ENCODE measurements at regions not wholly inside any gene's neighbourhood (a gene's known extent, or its start where the extent isn't known, plus 50 kb on each side); places are given as distances from the start of the nearest gene placed in this dataset.
"Not testable (repeated sequence)": the region's sequence is repeated elsewhere in the genome, so short reads cannot be mapped to it uniquely, and the experiment has no call there.

DNA sequence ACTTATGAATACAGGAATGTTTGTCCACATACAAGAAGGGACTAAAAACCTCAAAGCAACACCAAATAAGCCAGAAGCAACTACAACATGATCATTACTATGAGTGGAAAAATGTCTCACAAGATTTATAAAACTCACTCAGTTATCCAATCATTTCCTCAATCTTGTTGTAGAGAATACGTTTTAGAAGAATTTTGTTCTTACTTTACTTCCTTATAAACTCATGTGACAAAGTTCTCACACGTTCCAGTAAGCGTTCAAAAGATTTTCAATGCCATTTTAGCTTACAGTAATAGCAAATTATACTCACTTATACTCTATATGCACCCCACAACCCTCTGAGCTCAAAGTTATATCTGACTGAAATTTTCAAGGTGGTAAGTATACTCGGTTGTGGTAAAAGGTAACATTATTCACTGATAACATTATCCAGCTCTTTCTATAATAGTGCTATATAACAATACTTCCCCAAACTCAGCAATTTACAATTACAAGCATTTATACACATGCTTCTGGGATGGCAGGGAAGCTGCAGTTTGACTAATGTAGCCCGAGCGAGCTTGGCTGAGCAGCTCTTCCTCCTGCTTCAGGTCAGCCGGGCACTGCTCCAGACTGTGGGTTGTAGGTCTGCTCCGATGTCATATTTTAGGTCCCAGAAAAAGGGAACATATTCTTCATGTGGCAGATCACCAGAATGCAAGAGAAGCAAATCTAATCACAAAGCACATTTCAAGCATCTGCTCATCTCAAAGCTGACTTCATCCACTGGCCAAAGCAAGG is 226.3 kb downstream of the RCHY1 start:
- no peak for DNase-seq

- no peak for DNase-seq
Observed at GRCh38 chr4:75285837-75286236, 228.4 kb downstream of the RCHY1 start.

GRCh38 chr4:75284831-75285230 is 229.4 kb downstream of the RCHY1 start:
- no peak for DNase-seq

GRCh38 chr4:75280461-75280860 is 233.7 kb downstream of the RCHY1 start:
- DNase-seq, result not testable (repeated sequence)

DNA sequence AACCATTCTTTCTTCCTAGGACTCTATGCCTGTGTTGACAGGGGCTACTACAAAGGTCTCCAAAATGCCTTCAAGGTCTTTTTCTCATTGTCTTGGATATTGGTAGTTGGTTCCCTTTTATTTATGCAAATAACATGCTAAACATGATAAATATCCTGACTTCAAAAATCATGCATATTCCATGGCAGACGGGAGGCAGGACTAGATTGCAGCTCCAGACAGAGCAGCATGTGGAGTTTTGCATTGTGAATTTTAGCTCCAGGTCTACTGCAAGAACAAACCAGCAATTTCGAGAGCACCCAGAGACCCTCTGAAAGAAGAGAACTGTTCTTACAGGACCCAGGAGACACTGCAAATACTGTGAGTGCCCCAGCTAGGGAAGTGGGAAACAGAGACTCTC is 254.9 kb downstream of the RCHY1 start:
- no peak for DNase-seq

DNA sequence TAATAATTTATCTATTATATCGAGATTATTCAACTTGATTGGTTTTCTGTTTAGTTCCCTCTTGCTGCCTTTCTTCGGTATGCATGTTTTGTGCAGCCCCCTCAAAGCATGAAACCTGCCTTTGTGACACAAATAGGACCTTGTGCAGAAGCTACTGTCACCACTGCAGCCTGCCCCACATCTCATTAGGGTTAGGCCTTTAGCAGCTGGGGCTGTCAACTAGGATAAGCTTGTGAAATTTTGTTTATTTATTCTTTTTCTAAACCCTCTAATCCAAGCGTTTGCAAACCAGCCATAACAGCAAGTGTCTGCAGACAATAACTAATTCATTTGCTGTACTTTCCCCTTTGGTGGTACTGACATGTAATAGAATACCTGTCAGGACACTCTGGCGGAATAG is 258.9 kb downstream of the RCHY1 start:
- no peak for DNase-seq

- DNase-seq, result no peak
Observed at GRCh38 chr4:75254745-75255144, 259.5 kb downstream of the RCHY1 start.

DNA sequence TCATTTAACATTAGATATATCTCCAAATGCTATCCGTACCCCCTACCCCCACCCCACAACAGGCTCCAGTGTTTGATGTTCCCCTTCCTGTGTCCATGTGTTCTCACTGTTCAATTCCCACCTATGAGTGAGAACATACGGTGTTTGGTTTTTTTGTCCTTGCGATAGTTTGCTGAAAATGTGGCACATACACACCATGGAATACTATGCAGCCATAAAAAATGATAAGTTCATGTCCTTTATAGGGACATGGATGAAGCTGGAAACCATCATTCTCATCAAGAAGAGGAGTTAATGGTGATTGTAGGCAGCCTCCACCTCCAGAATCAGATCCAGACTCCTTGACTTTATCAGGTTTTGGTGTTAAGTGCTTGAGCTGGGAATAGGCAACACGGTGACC is 261.1 kb downstream of the RCHY1 start:
- not testable (repeated sequence) for DNase-seq

DNA sequence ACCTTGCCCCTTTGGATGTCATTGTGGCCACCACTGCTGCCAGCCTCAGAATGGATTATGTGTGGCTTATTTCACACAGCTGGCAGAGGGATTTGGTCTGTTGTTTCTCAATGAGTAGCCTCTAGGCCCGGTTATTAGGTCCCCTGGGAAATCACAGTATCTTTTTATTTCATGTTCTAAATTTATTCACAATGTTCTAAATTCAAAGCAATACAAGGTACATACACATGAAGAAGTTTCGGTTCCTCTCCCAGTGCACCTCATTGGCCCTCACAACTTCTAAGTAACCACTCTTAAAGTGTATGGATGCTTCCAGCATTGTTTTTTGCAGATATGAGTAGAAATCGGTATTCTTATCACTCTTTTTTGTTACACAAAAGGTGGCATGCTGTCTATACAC is 262.7 kb downstream of the RCHY1 start:
- no peak for DNase-seq

- no peak for DNase-seq
Observed at GRCh38 chr4:75249739-75250138, 264.5 kb downstream of the RCHY1 start.

GRCh38 chr4:75248770-75249407 is 265.3 kb downstream of the RCHY1 start:
- no peak for DNase-seq

GRCh38 chr4:75244325-75244724 is 269.9 kb downstream of the RCHY1 start:
- no peak for DNase-seq

GRCh38 chr4:75243570-75243969 is 270.6 kb downstream of the RCHY1 start:
- no peak for DNase-seq

DNA sequence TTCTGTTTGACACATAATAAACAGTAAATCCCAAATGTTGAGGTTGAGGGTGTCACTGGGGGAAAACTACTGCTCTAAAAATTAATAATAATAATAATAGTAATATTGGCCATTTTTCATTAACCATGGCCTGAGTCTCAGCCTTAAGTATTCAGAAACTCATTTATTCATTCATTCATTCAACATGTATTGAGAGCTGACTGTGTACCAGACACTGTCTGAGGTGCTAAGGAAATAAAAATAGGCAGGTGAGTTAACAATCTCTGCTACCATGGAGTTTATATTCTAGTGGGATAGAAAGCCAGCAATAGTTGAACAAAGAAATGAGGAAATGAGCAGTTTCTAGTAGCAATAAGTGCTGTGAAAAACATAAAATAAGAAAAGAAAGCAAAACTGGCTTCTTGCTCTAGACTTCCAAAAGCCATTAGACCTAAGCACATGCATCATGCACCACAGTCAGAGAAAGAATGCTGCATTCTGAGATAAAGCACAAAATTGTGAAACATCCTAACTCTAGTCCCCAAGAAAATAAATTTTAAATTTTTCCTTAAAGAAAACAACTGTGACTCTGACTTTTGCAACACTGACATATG is 278.7 kb downstream of the RCHY1 start:
- no peak for DNase-seq

DNA sequence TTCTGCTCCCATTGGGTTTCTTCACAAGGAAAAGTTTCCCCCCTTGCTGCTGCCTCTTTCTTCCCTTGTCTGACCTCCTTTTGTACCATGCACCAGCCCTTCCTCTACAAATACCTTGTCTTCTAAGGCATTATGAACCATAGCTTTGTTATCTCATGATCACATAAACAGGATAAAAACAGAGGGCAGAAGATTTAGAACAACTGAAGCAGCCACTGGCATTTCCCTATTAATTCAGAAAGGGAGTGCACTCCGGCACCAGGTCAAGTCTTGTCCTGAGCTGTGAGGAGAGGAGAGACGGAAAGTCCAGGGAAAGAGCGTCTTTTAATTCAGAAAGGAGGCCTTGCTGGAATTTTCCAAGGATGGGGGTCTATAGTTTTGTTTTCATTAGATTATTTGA is 281.7 kb downstream of the RCHY1 start:
- no peak for DNase-seq

- DNase-seq, result no peak
Observed at GRCh38 chr4:75229806-75230570, 284.2 kb downstream of the RCHY1 start.

DNA sequence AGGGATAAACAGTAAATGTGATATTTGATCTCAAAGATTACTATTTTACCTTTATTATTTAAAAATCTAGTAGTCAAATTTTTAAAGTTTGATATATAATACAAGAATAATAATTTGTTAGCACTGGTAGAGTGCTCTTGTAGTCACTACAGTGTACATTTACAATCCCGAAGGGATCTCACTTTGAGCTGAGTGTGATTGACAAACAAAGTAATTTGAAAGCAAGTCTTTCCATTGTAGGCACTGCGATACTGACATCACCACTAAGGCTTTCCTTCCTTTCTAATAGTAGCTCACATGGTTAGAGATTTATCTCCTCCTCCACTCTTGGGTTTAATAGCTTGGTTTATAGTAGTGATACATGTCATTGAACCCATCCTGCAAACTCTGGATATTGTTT is 280.6 kb downstream of the PARM1 start:
- no peak for DNase-seq

DNA sequence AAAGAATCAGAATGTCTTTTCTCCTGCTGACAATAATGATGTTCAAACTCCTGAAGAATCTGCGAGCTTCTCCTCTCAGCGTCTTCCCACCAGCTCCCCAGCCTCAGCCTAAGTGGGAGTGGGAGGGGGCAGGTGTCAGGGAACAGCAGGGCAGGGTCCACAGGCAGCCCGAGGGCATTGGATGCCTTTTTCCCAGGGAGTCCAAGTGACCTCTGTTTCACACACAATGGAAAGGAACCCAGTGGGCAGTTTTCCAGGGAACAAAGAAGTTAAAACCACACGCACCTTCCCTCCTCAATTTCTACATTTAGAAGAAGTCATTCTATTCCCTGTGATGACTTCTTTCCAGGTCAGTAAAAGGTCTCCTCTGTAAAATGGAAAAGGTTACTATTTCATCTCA is 278.5 kb downstream of the PARM1 start:
- no peak for DNase-seq

DNA sequence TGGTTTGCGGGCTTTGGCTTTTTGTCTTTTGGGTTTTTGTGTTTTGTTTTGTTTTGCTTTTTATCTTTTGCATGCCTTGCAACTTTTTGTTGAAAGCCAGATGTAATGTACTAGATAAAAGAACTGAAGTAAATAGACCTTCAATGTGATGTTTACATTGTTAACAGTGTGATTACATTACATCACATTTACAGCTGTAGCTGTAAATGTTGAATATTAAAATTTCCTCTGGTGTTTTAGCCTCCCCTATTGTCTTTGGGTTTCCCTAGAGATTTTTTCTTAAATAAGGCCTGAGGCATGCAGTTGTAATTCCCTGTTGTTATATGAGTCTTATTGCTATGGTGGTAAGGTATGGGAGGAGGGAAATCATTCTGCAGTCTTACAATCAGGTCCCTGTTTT is 275.0 kb downstream of the PARM1 start:
- no peak for DNase-seq

GRCh38 chr4:75195111-75195510 is 262.2 kb downstream of the PARM1 start:
- DNase-seq, result no peak

GRCh38 chr4:75194180-75194579 is 261.3 kb downstream of the PARM1 start:
- no peak for DNase-seq

DNA sequence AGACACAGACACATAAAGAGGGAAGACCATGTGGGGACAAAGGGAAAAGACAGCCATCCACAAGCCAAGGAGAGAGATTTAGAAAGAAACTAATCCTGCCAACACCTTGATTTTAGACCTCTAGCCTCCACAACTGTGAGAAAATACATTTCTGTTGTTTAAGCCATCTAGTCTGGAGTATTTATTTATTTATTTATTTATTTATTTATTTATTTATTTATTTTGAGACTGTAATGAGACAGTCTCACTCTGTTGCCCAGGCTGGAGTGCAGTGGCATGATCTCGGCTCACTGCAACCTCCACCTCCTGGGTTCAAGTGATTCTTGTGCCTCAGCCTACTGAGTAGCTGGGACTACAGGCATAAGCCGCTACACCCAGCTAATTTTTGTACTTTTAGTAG is 259.3 kb downstream of the PARM1 start:
- DNase-seq, result not testable (repeated sequence)

DNA sequence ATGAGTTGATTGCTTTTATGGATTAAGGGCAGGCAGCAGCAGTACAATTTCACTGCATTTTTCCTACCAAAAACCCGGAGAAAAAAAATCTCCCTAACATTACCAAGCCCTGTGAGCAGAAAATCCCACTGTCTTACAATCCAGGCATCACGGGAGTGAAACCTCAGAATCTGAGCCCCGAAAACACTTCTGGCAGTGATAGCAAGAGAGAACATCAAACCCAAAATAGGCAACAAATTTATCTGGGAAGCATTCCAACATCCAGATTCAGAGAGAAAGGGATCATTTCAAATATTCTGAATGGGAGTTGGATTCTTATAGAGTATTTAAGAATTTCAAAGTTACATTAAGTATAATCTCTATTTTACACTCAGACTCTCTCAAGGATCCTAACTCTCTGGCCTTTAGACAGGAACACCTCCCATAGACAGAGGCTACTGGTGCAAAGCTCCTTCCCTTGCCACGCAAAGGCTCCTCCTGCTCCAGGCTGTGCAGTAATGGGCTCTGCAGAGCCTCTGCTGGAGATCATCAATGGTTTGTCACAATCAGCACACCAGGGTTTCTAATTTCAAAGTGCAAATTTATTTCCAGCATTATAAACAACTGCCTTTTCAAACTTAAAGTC is 256.9 kb downstream of the PARM1 start:
- no peak for DNase-seq

Data from NCI-H2171 (cell line).